ENCODE measurements at regions not wholly inside any gene's neighbourhood (a gene's known extent, or its start where the extent isn't known, plus 50 kb on each side); places are given as distances from the start of the nearest gene placed in this dataset.

- Histone ChIP-seq H3K36me3 (replicated peaks; ENCODE audit: insufficient read depth, low read length) (no peaks in the 10 kb centered on the region), H3K4me3 (ENCODE audit: low read length) (no peak overlapping the region), H3K4me1 (ENCODE audit: low read length) (no peaks in the 10 kb centered on the region), H4K20me1 (ENCODE audit: insufficient read depth, low read length) (no peaks in the 10 kb centered on the region), H3K79me2 (ENCODE audit: low read length) (no peaks in the 10 kb centered on the region), H3K27me3 (replicated peaks; ENCODE audit: insufficient read depth, low read length) (no peaks in the 10 kb centered on the region), H3K9me2 (replicated peaks; ENCODE audit: insufficient read depth, low read length) (no peaks in the 10 kb centered on the region), H3K9ac (ENCODE audit: low read length) (no peak overlapping the region), H3K9me3 (replicated peaks; ENCODE audit: insufficient read depth, low read length) (no peaks in the 10 kb centered on the region), H3F3A (ENCODE audit: insufficient read depth, low read length) (no peaks in the 10 kb centered on the region), H3K27ac (ENCODE audit: low read length) (no peak overlapping the region), H3K4me2 (ENCODE audit: low read depth, low read length) (no peak overlapping the region), H2AFZ (ENCODE audit: low read length) (no peak overlapping the region)
- TF ChIP-seq CTCF (IDR thresholded peaks at IDR 0.05; ENCODE audit: low read length) = no peak
- no peak for TF ChIP-seq EZH2phosphoT487 (IDR thresholded peaks at IDR 0.05; ENCODE audit: low read length)
- no peak for TF ChIP-seq EZH2 (optimal IDR thresholded peaks at IDR 0.05; ENCODE audit: low read depth, low read length)
- no peak for DNase-seq
Measured at GRCh38 chr16:14345512-14346115, 274.5 kb downstream of the MRTFB start.

- Histone ChIP-seq H3K4me2 (ENCODE audit: low read depth, low read length) (no peak overlapping the region), H3K36me3 (replicated peaks; ENCODE audit: insufficient read depth, low read length) (no peaks in the 10 kb centered on the region), H3K4me3 (ENCODE audit: low read length) (no peak overlapping the region), H3K9me2 (replicated peaks; ENCODE audit: insufficient read depth, low read length) (no peaks in the 10 kb centered on the region), H2AFZ (ENCODE audit: low read length) (no peak overlapping the region), H3F3A (ENCODE audit: insufficient read depth, low read length) (no peaks in the 10 kb centered on the region), H3K4me1 (ENCODE audit: low read length) (no peaks in the 10 kb centered on the region), H3K9ac (ENCODE audit: low read length) (no peak overlapping the region), H3K27ac (ENCODE audit: low read length) (no peak overlapping the region), H3K79me2 (ENCODE audit: low read length) (no peaks in the 10 kb centered on the region), H4K20me1 (ENCODE audit: insufficient read depth, low read length) (no peaks in the 10 kb centered on the region), H3K9me3 (replicated peaks; ENCODE audit: insufficient read depth, low read length) (no peaks in the 10 kb centered on the region), H3K27me3 (replicated peaks; ENCODE audit: insufficient read depth, low read length) (no peaks in the 10 kb centered on the region)
- DNase-seq = no peak
- TF ChIP-seq CTCF (IDR thresholded peaks at IDR 0.05; ENCODE audit: low read length) (no peak), EZH2phosphoT487 (IDR thresholded peaks at IDR 0.05; ENCODE audit: low read length) (no peak), EZH2 (optimal IDR thresholded peaks at IDR 0.05; ENCODE audit: low read depth, low read length) (no peak)
Measured at GRCh38 chr16:14344945-14345344, 273.8 kb downstream of the MRTFB start.

GRCh38 chr16:14344292-14344691 is 273.2 kb downstream of the MRTFB start:
- Histone ChIP-seq H3K27ac (ENCODE audit: low read length) (no peak overlapping the region), H3K9ac (ENCODE audit: low read length) (no peak overlapping the region), H2AFZ (ENCODE audit: low read length) (no peak overlapping the region), H3K36me3 (replicated peaks; ENCODE audit: insufficient read depth, low read length) (no peaks in the 10 kb centered on the region), H3K9me2 (replicated peaks; ENCODE audit: insufficient read depth, low read length) (no peaks in the 10 kb centered on the region), H4K20me1 (ENCODE audit: insufficient read depth, low read length) (no peaks in the 10 kb centered on the region), H3K27me3 (replicated peaks; ENCODE audit: insufficient read depth, low read length) (no peaks in the 10 kb centered on the region), H3K4me3 (ENCODE audit: low read length) (no peak overlapping the region), H3F3A (ENCODE audit: insufficient read depth, low read length) (no peaks in the 10 kb centered on the region), H3K9me3 (replicated peaks; ENCODE audit: insufficient read depth, low read length) (no peaks in the 10 kb centered on the region), H3K4me2 (ENCODE audit: low read depth, low read length) (no peak overlapping the region), H3K4me1 (ENCODE audit: low read length) (no peaks in the 10 kb centered on the region), H3K79me2 (ENCODE audit: low read length) (no peaks in the 10 kb centered on the region)
- DNase-seq = no peak
- TF ChIP-seq EZH2phosphoT487 (IDR thresholded peaks at IDR 0.05; ENCODE audit: low read length) (no peak), EZH2 (optimal IDR thresholded peaks at IDR 0.05; ENCODE audit: low read depth, low read length) (no peak), CTCF (IDR thresholded peaks at IDR 0.05; ENCODE audit: low read length) (no peak)
